CD1c-positive myeloid dendritic cell (primary cell): ENCODE measurements at regions not wholly inside any gene's neighbourhood (a gene's known extent, or its start where the extent isn't known, plus 50 kb on each side); places are given as distances from the start of the nearest gene placed in this dataset.

Source experiments
- DNase-seq: peaks from one replicate; pipeline ENCODE4 v3.0.0-alpha.2; 2016; ENCODE audit errors: extremely low spot score

DNA sequence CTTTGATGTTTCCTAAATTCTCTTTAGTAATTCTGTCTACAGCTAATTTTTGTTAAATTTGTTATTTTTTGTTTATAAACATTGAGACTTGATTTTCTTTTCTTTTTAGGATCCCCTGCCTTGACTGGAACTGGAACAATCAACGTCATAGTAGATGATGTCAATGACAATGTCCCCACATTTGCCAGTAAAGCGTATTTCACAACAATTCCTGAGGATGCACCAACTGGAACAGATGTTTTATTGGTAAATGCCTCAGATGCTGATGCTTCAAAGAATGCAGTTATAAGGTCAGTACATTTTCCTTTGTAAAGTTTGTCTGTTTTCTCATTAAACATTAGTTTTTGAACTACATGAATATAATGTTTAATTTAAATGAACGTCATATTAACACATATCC lies 119.4 kb downstream of the FAT4 start:
- no peak for DNase-seq

DNA sequence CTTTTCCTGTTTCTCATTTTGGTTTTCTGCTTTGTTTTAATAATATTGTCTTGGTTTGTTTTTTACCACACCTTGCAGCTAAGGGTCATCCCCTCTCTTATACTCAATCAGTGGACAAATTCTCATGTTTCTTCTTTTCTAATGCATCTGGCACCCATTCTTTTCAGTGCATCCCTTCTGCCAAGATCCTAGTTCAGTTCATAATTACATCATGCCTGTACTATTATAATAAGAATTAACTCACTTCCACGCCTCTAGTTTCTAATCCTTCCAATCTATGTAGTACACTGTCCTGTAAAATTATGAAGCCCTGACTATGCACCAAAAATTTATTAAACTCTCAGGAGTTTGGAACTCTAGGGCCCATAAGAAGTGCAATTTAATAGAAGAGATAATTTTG lies 126.1 kb downstream of the FAT4 start:
- no peak for DNase-seq

DNA sequence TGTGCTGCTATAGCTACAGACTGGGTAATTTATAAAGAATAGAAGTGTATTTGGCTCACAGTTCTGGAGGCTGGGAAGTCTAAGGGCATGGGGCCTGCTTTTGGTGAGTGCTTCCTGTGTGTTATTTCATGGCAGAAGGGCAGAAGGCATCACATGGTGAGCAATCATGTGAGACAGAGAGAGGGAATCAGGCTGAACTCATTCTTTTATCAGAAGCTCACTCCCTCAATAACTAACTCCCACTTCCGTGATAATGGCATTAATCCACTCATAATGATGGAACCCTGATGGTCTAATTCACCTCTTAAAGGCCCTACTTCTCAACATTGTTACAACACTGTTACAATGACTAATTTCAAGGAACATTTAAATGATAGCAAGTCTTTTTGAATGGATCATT lies 129.4 kb downstream of the FAT4 start:
- no peak for DNase-seq

DNA sequence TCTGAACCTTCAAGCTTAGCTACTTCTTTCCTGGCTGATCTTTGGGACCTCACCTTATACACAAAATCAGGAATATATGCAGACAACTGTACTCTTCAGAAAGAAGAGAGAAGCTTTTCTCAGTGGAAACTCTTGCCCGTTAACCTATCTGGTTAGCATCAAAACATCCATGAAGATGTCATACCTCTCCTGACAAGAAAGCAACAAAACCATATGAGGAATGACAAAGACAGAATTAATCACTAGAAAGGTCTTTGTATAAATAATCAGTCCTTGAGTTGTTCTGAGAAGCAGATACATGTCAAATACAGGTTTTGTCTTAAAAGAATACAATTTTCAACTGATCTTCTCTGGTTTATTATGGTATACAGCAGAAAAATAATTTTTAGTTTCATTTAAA lies 130.8 kb downstream of the FAT4 start:
- DNase-seq, result no peak

DNA sequence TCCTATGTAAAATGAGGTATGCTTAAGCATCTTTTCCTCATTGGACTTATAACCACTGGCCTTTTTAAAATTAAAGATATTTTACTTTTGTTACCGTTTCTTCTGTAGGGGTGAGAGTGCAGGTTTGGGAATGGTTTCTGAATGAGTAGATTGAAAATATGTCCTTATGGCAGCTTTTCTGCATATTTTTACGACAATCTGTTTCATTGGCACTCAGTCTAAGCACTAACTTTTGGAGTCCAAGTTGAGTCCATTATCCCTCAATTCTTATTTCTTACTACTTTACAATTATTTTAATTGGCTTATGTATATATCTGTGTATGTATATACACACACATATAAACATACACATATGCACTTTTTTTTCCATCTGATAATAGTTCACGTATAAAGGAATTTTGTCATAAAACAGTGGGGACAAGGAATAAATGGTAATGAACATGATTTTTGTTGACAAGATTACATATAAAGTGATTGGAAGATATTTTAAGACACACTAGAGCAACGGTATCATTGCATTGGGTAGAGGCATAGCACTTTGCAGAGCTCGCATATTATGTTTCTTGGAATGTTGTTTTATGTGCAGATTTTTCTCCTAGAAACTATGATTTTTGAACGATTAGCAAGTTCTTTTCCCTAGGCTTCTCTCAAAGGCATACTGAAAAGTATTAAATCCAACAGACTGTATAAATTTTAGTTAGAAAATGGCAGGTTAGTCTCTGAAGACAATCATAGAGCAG lies 133.0 kb downstream of the FAT4 start:
- no peak for DNase-seq

DNA sequence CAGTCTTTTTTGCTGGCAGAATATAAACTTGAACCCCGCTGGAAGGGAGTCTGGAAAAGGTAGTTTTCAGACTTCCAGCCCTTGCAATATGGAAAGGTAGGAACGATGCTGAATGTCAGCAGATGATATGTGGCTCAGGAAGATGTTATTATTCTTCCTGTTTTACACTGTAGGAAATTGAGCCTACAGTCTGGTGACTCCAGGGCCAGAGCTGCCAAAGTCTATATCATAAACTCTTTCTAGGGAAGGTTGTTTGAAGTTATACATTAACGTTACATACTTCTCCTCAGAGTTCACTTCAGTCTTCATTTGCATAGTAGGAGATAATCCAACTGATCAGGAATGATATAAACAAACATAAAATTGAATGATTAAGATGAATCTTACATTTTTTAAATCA lies 141.3 kb downstream of the FAT4 start:
- DNase-seq, result no peak

DNA sequence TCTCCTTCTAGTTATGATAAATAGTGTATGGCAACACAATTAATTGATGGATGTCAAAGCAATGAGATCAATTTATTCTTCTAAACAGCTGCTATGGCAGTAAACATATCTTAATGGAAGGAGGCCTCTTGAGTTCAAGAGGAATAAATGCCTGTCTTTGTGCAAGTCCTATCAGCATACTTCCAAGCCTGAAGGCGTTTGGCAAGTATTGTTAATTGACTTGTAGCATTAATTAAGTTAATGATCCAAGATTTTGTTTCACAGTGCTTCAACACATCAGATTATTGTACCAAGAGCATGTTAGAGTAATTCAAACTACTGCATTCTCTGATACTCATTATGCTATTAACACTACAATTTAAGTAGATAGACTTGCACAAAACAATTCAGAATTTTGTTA lies 144.8 kb downstream of the FAT4 start:
- DNase-seq, result no peak

DNA sequence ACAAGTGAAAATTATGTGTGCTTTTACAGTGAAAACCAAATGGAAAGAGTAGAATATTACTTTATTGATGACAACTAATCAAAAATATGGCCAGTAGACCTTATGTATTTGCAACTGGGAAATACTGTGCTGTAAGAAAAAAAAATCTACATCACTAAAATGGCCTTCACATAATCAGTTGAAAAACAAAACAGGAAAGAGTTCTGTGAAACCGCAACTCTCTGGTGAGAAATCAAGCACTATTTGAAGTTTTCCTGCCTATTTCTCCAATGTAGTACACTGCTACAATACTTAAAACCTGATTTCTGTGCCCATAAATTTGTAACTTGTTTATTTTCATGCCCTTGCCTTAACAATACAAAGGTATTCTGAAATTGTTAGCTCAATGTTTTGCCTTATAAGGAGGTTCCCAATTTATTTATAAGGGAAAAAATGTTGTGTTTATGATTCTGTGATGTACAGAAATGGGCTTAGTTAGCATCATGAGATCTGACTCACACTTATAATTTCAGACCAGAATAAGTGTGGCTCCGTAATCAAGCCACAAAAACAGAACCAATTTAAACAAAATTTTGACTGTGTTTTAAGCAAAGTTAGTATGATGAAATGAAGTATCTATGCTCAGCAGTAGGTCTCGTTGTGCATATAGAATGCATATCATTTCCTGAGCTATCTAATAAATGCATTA lies 147.1 kb downstream of the FAT4 start:
- DNase-seq, result no peak

DNA sequence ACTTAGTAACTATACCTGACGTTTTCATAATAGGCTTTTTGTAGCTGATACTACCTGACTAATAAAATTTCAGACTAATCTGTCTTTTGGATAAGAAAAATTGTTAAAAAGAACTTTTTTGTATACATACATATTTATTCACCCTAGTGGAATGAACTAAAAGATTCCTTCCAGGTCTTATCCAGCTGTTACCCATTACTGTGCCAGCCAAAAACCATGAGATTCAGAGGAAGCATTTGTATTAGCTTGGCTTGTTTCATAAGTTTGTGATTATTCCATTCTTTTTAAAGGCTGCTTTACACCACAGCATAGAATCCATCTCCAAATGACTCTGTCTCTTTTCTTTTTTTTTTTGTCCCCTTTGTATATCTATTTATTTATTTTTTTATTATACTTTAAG lies 149.4 kb downstream of the FAT4 start:
- no peak for DNase-seq

DNA sequence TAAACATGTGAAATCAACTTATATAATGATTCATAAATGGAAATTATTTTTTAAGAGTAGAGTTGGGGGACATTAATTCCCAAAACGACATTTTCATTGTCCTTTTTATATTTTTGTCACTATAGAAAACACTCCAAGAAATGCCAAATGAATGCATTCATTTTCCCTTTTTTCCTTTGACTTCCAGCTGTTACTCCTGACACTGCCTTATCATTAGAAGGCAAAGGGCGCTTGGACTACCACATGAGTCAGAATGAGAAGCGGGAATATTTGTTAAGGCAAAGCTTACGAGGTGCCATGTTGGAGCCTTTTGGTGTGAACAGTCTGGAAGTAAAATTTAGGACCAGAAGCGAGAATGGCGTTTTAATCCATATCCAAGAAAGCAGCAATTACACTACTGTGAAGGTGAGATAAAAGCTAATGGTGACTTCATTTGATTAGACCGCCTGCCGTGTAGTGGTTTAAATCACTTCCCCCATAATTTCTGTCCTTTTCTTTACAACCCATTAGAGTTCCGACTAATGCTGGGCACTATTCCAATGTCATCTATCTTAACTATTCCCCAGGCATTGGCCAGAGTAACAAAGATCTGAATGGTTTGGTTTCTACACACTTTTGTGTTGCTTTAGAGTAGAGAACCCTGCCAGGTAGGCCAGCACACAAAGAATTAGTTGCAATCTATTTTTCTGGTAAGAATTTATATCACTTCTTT lies 166.7 kb downstream of the FAT4 start:
- DNase-seq, result no peak

DNA sequence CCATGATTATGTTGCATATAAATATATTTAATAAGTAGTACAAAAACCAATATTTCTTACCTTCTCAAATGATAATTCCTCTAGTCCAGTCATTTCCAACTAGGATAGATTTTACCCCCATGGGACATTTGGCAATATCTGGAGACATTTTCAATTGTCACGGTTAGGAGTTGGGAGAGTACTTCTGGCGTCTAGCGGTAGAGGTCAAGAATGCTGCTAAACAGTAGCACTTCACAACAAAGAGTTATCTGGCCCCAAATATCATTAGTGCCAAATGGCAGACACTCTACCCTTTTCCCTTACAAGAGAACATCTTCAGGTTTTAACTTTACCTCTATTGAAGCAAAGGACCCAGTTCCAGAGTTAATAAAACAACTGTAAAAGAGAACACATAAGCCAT lies 168.1 kb downstream of the FAT4 start:
- DNase-seq, result no peak

DNA sequence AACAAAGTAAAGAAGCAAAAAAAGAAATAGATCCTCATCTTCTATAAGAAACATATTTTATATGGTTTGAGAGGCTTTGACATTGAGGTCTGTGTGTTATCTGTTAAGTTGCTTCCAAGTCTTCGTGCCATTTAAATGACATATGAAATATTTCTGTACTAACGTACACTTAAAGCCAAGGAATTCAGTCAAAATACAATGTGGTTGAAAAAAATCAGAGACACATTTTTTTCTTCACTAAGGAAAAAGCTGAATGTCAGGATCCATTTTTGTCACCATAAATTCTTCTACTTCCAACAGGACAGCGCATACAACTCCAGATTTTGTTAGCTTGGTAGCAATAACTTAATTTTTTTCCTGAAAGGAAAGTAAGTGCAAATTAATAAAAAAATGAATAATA lies 168.5 kb downstream of the FAT4 start:
- DNase-seq, result no peak

DNA sequence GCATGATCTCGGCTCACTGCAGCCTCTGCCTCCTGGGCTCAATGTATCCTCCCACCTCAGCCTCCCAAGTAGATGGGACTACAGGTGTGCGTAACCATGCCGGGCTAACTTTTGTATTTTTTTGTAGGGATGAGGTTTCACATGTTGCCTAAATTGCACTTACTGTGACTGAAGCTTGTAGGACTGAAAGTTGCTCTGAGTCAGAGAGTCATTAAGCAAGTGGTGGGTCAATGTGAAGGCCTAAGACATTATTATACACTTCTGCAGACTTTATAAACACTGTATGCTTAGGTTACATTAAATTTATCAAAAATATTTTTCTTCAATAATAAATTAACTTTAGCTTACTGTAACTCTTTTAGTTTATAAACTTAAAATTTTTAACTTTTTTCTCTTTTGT lies 170.2 kb downstream of the FAT4 start:
- no peak for DNase-seq

DNA sequence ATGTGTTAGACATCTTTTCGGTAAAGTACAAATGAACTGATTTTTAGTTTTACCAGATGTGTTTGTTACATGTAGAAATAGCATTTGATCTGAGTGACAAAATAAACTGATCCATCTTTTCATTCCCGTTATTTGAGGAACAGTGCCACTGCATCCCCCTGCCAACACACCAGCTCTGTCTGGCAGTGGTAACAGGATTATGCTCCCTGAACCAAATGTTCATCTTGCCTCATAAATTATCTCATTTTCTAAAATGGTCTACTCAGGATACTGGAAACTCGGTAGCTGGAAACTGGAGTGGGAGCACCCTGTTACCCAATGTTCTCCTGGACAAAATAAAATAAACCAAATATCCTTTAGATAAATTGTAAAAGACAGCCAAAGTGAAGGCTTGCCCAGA lies 171.6 kb downstream of the FAT4 start:
- no peak for DNase-seq

DNA sequence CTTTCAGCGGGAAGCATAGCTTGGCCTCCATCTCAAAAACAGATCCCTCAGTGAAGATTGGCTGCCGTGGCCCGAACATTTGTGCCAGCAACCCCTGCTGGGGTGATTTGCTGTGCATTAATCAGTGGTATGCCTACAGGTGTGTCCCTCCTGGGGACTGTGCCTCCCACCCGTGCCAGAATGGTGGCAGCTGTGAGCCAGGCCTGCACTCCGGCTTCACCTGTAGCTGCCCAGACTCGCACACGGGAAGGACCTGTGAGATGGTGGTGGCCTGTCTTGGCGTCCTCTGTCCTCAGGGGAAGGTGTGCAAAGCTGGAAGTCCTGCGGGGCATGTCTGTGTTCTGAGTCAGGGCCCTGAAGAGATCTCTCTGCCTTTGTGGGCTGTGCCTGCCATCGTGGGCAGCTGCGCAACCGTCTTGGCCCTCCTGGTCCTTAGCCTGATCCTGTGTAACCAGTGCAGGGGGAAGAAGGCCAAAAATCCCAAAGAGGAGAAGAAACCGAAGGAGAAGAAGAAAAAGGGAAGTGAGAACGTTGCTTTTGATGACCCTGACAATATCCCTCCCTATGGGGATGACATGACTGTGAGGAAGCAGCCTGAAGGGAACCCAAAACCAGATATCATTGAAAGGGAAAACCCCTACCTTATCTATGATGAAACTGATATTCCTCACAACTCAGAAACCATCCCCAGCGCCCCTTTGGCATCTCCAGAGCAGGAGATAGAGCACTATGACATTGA lies 175.4 kb downstream of the FAT4 start:
- no peak for DNase-seq

DNA sequence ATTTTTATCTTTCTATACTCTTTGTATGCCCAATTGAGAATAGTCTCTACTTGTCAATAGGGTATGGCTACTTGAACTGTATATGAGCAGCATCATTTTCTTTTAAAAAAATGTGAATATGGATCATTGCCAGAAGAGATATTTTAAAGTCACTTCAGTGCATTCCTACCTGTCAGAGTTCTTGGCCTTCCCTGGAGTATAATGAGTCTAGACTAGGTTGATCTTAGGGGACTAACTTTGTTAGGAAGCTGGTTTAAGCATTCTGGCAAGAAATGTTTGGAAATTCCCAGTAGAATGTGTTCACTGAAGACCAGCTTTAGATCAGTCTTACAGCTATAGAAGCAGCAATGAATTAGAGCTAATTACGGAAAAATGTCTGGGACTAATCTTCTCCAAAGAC lies 178.2 kb downstream of the FAT4 start:
- DNase-seq, result no peak

DNA sequence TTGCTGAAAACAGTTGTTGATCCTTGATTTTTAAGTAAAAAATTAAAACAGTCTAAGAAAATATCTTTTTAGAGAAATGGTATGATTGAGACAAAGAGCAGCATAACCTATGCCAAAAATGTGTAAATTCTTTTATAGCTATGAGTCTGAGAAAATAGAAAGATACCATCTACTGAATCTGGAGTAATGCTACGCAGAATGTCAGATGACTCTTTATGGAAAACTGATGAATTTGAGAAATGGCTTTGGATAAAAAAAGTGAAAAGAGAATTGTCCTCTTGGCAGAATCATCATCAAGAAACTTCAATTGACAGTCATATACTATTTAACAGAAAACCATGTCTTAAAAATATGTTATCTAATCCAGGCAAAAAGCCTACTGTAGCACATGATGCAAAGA lies 183.1 kb downstream of the FAT4 start:
- DNase-seq, result no peak

DNA sequence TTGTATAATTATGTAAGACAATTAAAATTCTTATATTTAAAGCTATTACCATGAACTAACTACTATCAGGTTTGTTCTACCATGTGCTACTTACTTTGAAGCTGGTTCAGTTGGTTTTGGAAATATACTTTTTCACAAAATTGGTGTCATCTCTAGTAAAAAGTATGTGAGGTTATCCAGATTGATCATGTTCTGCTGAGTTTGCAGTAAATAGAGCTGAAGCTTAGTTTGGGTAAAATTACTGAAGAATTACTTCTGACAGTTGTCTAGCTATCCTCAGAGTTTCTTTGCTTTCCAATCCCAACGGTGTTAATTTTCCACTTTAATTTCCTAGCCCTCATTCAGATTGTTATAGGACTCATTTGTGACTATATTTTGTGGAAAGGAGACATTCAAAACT lies 184.2 kb downstream of the FAT4 start:
- DNase-seq, result no peak

DNA sequence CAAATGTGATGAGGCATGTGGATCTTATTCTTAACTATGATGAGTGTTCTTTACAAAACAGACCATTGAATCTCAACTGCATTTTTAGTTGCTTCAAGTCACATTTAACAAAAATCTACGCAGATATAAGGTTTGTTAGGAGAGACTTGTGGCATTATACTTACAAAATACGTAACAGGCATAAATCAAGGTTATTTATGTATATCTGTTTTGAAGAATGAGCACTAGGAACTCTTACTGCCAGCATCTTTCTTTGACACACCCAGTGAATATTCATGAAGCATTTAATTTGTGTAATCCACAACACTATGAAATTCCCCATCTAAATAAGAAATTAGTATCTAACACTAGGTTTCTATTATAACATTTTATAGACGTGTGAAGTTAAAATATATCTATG lies 186.3 kb downstream of the FAT4 start:
- DNase-seq, result no peak

DNA sequence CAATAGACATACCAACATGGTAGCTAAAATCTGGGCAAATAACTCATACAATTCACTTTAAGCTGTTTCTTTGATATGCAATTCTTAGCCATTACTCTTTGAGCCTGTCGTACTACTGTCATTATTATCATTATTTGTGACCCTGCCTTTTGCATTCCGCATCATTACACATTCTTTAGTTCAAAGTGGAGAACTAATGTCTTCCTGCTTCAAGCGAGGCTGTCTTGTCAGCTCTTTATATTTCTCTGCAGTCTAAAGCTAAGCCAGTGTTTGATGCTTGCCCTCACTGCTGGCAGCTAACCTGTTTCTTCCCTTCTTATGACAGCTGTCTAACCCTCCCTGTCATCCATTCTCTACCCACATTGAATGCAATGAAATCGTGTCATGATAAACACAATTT lies 186.8 kb downstream of the FAT4 start:
- no peak for DNase-seq

DNA sequence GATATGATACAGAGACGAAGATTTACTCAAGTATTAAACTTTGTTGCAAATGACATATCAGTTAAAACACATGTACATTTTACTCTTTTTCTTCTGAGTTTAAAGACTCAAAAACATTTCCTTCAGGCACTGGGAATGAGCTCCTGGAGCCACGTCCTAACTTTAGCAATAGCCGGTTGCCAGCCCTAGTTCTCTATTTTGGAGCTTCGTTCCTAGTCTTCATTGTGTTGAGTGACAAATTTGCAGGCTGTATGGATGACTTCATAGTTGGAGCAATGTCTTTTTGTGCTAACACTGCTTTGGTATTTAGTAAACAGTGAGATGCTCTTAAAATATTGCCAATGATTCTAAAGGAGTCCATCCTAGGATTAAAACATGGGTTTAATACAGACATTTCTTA lies 190.9 kb downstream of the FAT4 start:
- no peak for DNase-seq

DNA sequence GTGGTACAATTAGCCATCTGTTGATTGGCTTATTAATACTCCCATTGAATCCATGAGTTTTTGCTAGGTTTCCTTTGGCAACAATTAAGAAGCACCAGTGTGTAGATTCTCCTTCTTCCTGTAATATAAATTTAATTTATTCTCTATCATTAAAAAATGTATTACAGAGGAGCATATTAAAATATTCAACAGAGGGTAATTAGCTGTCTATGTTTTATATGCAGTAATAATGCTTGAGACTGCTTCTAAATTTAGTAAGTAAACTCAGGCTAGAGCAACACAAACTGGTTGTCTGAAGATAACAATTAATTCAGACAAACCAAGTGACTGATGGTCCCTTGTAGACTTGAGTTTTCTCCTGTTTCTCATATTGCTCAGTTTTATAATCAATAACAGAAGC lies 192.4 kb downstream of the FAT4 start:
- no peak for DNase-seq

DNA sequence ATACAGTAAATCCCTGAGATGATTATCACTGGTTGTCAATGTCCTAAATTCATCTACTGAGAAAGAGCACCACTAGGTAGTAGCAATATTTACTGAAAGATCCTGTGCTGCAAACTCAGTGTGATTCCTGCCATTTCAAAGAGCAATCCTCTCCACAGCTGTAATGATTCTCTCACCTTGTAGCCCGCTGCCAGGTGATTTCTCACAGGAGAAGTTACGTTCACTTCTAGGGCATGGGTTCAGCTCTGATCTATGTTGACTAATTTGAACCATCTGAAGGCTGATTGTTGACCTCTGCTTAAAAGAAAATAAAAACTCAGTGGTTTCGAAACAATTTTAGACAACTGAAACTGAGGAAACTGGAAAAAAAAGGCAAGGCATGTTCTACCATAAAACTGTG lies 197.0 kb downstream of the FAT4 start:
- no peak for DNase-seq
